Fibroblast of skin of right quadriceps (primary cell): ENCODE measurements at regions not wholly inside any gene's neighbourhood (a gene's known extent, or its start where the extent isn't known, plus 50 kb on each side); places are given as distances from the start of the nearest gene placed in this dataset.

ENCODE experiments used
- DNase-seq: peaks from one replicate; pipeline ENCODE4 v3.0.0-alpha.2; 2013

GRCh38 chr20:41879123-41879522 is 260.9 kb upstream of the CHD6 start:
- no peak for DNase-seq

- no peak for DNase-seq
These were observed 259.7 kb upstream of the CHD6 start for GRCh38 chr20:41877911-41878310.

GRCh38 chr20:41874658-41875057 is 256.5 kb upstream of the CHD6 start:
- DNase-seq, result no peak

GRCh38 chr20:41872930-41873329 is 254.8 kb upstream of the CHD6 start:
- no peak for DNase-seq

GRCh38 chr20:41870869-41871462 is 252.8 kb upstream of the CHD6 start:
- DNase-seq, result no peak

- no peak for DNase-seq
These were observed 251.1 kb upstream of the CHD6 start for GRCh38 chr20:41869261-41869660.

GRCh38 chr20:41865938-41866337 is 247.8 kb upstream of the CHD6 start:
- DNase-seq, result no peak

GRCh38 chr20:41862476-41862875 is 244.3 kb upstream of the CHD6 start:
- DNase-seq, result no peak

- DNase-seq, result no peak
These were observed 243.7 kb upstream of the CHD6 start for GRCh38 chr20:41861772-41862422.

GRCh38 chr20:41854765-41855164 is 236.6 kb upstream of the CHD6 start:
- peak; percentile 1 for DNase-seq

GRCh38 chr20:41853806-41854205 is 235.6 kb upstream of the CHD6 start:
- DNase-seq, result no peak

GRCh38 chr20:41848180-41848579 is 230.0 kb upstream of the CHD6 start:
- no peak for DNase-seq

GRCh38 chr20:41837669-41838224 is 219.6 kb upstream of the CHD6 start:
- DNase-seq, result no peak

- no peak for DNase-seq
These were observed 215.6 kb upstream of the CHD6 start for GRCh38 chr20:41833739-41834138.

GRCh38 chr20:41830702-41831101 is 212.5 kb upstream of the CHD6 start:
- no peak for DNase-seq

- DNase-seq, result no peak
These were observed 201.3 kb upstream of the CHD6 start for GRCh38 chr20:41819436-41819835.

GRCh38 chr20:41818991-41819390 is 200.8 kb upstream of the CHD6 start:
- no peak for DNase-seq

GRCh38 chr20:41818369-41818768 is 200.2 kb upstream of the CHD6 start:
- DNase-seq, result no peak

- no peak for DNase-seq
These were observed 193.3 kb upstream of the CHD6 start for GRCh38 chr20:41811456-41811855.

- DNase-seq, result no peak
These were observed 181.9 kb upstream of the CHD6 start for GRCh38 chr20:41800040-41800439.

- no peak for DNase-seq
These were observed 180.8 kb upstream of the CHD6 start for GRCh38 chr20:41798930-41799502.

GRCh38 chr20:41786158-41786557 is 168.0 kb upstream of the CHD6 start:
- DNase-seq, result peak; percentile 44

- no peak for DNase-seq
These were observed 166.2 kb upstream of the CHD6 start for GRCh38 chr20:41784209-41784958.
